AML-193 (cell line): ENCODE measurements at regions not wholly inside any gene's neighbourhood (a gene's known extent, or its start where the extent isn't known, plus 50 kb on each side); places are given as distances from the start of the nearest gene placed in this dataset.
A peak's percentile ranks its signal among the peaks of the same experiment; 100 is the strongest.
"Not testable (repeated sequence)": the region's sequence is repeated elsewhere in the genome, so short reads cannot be mapped to it uniquely, and the experiment has no call there.

ENCODE experiments used
- DNase-seq, 2 experiments: peaks; one replicate each; lab custom pipeline; 2025; lab: John Stamatoyannopoulos, UW

DNA sequence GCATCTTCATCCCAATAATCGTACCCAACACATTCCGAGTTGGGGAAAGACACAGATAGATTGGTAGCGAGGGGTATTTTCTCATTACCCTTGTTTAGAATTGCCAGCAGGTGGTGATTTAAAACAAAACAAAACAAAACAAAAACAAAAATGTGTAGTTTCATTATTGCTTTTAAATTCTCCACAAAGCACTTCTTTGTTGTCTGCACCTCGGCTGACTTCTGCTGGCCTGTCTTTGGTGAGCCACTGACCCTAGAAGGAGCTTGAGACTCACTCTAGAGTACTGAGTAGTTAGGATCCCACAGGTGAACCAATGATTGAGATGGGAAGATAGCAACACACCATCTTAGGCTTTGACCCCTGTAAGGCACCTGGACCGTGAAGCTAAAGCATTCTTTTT is 105.4 kb upstream of the BET1 start:
- DNase-seq: no peak

DNA sequence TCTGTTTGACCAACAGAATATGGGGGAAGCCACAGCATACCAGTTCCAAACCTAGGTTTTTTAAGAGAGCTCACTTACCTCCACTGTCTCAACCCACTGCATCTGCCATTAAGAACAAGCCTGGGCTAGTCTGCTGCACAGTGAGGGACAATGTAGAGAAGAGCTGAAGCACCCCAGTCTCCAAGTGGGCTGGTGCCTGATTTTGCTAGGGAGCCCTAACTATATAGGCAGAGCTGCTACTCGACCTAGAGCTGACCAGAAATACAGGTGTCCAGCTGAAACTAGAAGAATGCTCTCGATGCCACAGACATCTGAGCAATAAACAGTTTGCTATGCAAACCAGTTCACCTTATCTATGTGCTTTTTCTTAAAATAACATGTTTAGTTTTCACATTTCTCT is 106.9 kb upstream of the BET1 start:
- DNase-seq: no peak

DNA sequence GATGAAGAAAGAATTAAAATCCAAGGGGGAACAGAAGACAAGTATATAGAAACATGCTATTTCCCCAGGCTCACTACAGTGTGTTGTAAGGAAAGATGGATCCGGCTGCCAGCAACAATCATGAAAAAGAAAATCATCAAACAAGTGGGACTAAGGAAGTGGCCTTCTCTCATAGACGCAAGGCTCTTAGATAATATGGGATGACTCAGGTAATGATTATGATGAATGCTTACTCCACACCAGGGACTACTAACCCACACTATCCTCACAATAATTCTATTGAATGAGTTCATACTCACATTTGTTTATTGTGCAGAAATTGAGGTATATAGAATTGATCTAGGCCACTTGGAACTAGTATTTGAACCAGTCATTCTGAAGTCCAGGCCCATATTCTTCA is 111.2 kb upstream of the BET1 start:
- DNase-seq: no peak

DNA sequence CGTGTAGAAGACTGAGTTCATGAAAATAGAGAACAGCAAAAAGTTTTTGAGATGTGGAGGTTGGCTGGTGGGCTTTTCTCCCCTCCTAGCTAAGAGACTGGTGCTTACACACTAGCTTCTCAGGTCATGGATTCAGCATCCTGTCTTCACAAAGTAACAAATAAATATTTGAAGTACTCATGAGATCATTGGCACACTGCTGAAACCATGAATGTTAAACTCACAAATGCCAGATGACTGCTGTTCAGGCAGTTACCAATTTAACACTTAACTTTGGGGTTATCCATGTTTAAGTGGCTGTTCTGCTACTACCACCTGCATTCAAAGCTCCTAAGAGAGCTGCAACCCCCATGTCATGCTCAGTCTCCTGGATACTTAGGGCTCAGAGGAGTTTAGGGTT is 119.0 kb upstream of the BET1 start:
- no peak for DNase-seq

DNA sequence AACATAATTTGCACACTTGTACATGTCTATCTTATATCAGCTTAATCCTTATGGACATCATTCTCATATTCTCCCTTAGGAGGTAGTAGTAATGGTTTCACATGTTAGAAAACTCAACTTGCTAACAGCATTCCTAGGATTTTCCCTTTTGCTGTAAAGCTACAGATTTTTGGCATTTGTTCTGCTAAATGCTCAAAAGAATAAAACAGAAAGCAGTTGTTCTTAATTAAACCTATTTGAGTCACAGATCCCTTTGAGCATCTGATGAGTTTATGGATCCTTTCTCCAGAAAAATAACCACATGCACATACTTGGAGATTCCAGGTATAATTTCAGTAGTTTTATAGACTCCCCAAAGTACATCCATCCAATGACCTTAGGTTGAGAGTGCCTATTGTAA is 122.9 kb upstream of the BET1 start:
- DNase-seq: no peak

DNA sequence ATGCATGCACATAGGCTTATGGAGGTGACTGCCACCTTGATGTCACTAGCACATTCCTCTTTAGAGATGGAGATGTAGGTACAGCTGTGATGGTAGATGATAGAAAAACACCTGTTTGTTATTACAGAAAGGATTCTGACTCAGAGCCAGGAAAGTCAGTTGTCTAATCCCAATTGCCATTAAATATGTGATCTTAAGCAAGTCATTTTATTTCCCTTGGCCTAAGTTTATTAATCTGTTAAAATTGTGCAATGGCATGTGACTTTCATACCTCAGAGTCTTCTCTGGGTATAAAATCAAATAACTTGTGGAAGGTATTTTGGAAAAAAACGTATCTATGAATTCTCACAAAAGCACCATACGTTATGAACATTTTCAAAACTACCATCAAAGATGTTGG is 123.9 kb upstream of the BET1 start:
- DNase-seq: no peak

DNA sequence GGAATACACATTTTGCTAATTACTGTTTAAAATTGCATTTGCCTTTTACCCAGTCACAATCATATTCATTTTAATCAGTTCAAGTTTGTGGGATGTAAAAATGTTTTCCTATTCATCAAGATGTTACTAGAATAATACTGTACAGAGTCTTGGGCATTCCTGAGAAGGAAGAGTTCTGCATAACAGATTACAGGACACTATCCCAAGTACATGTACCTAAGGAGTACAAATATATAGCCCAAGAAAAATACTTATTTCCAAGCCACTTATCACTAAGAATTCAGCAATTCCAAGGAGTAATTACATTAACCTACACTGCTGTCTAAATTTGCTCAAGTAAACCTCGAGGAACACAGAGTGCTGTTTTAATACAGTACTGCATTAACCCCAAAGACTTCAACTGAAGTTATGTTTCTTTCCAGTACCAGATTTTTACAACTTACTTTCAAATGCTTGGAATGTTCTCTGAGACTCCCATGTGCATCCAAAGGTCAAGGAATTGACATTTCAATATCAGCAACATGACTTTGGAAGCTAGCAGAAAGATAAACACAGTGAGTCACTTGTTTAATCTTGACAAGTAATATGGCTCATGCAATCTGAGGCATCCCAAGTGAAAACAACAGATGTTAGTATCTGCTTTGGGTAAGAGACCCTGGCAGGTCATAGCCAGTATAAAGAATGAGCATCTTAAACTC is 125.4 kb upstream of the BET1 start:
- no peak for DNase-seq

DNA sequence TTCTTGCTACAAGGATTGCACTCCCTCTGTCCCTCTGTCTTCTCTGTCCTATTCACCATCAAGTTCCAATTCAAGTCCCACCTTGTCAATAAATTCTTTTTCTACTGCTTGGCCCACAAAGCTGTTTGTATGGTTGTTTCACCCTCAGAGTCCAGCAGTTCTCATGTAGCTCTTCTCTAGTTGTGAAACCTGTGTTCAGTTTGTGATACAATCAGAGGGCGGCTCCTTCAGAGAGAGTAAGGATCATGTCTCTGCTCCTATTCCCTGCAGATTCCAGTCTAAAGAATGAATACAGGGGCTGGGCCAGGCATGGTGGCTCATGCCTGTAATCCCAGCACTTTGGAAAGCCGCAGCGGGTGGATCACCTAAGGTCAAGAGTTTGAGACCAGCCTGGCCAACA is 126.6 kb upstream of the BET1 start:
- DNase-seq: no peak

DNA sequence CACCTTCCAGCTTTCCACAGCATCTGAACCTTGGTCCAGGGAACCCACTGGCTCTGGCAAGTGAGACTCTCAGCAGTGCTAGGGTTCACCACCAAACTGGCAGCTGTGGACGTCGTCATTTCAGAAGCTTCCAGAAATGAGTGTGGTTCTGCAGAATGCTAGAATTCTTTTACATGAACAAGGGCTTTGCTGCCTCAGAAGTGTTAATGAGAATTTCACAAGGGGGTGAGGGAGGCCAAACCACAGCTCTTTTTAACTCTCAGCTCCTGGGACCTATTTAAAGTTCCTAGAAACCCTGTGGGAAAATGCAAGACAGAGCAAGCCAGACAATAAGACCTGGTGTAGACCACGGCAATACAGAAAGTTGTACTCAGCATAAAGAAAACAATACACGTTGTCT is 129.3 kb upstream of the BET1 start:
- DNase-seq: no peak

DNA sequence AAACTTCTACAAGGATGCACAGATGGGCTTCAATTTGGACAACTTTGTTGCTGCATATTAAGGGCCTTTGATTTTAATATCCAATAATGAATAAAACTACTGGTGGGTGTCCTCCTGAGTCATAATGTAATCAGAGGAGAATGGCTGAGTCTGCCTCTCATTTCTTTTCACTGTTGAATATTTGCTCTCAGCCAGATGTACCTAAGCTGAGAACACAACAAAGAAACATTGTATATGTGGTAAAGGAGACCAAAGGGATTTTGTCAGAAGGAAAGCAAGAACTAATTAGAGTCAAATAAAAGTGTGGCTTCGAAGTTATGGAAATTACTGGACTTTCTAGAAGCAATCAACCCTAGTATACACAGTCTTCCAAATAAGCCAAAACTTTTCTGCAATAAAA is 131.0 kb upstream of the BET1 start:
- no peak for DNase-seq

DNA sequence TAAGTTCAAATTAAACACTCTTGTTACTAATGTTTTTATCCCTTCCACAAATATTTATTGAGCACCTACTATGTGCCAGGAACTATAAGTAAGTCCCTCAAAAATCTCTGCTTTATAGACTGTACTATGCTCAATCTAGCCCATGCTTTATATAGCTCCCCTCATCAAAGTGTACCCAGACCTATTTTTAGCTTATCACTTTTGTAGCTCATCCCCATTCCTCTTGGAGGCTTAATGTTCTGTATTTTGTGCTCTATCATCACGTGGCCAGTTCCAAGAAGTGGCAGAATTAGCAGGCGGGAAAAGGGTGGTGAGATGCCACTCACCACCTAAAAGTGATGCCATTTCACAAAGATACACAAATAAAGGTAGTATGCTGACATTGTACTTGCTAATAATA is 138.1 kb upstream of the BET1 start:
- DNase-seq: no peak

DNA sequence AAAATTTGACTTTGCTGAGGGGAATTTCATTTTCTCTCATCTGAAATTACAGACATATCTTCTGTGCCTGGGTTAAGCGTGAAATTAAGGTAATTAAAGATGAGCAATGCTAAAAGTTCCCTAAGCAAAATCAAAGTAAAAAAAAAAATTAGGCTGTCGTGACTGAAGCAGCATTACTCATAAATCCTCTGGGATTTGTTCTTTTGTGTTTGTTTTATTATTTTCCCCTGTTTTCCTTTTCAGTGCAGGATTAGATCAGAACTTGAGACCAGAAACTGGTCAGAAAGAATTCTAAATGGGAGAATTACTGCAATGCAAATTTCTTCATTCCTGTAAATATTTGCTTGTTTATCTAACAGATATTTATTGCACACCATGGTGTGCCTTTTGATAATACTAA is 141.4 kb upstream of the BET1 start:
- no peak for DNase-seq

DNA sequence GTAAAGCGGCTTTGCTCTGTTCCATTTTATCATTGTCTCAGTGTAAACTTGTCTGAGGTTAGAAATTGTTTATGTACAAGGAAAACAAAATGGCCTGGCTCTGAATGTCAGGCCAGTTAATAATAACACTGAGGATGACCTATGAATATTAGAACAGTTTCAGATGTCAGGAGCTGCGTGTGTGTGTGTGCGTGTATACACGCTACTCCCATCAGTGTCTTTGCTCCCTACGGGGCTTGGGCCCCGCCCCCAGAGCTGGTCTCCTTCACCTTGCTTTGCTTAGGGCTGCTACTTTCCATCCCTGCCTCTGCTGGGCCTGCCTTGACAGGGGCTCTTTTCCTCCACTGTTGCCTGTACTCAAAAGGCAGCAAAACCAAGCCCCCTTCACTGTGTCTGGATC is 142.3 kb upstream of the BET1 start:
- DNase-seq: no peak

DNA sequence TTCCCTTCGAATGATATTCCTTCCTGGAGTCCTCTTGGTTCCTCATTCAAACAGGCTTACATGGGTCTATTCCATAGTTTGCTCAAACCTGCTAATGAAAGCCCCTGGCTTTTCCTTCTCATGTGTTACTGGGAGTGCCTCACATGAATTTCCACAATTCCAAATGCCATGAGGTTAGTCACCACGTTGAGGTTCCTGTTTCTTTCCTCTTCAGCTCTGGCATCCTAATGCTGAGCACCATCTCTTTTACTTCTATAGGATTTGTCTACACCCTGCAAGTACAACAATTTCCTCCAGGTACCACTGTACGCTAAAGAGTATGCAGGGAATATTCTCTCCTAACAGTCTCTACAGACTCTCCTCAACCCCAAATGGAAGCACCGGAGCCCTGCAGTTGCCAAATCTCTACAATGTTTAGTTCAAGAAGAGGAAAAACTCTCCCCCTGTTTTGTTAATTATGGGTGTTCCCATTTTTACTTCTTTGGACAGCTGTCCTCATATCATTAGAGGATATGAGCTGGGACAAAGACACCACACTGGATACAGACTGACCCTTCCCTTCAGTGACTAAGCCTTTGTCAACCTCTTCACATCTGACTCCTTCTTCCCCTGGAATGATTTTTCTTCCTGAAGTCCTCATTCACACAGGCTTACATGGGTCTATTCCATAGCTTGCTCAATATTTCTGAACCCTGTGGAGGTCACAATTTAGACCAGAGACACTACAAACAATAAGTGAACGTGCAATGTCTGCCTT is 145.8 kb upstream of the BET1 start:
- no peak for DNase-seq

DNA sequence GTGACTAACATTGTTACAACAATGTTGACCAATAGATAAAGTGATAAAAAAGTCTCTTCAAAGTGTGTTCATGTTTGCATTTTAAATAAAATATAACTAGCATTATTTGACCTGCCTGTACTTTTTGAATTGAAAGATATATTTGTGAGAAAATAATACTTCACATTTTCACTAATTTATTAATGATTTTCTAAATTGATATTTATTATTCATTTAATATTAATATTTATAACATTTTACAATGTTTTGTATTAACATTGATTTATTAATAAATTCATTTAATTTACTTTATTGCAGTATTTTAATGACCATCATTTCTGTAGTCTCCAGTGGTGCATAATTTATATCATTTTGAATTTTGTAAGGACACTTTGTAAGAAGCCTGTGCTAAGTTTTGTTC is 150.0 kb upstream of the BET1 start:
- DNase-seq: no peak

DNA sequence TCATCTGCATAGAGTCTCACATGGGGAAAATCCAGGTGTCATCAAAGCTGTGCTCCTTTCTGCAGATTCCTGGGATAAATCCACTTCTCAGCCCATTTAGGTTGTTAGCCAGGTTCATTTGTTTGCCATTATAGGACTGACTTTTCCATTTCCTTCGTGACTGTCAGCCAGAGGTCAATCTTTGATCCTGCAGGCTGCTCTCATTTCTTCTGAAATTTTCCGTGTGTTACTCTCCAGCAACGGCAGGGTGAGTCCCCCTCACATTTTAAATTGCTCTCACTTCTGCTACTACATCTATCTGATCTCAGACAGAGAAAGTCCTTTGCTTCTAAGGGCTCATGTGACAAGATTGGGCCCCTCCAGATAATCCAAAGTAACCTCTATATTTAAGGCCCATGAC is 150.7 kb upstream of the BET1 start:
- DNase-seq: no peak

DNA sequence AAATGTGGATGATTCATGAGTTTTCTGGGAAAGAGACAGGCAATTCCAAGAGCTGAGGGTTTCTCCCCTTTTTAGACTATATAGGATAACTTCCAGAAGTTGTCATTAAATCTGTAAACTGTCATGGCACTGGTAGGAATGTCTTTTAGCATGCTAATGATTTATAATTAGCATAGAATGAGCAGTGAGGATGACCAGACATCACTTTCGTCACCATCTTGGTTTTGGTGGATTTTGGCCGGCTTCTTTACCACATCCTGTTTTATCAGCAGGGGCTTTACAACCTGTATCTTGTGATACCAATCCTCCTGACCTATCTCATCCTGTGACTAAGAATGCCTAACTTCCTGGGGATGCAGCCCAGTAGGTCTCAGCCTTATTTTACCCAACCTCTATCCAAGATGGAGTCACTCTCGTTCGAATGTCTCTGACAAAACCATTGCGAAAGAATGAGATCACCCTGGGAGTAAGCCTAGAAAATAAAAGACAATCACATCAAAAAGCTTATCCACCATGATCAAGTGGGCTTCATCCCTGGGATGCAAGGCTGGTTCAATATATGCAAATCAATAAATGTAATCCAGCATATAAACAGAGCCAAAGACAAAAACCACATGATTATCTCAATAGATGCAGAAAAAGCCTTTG is 153.6 kb upstream of the BET1 start:
- not testable (repeated sequence) for DNase-seq

DNA sequence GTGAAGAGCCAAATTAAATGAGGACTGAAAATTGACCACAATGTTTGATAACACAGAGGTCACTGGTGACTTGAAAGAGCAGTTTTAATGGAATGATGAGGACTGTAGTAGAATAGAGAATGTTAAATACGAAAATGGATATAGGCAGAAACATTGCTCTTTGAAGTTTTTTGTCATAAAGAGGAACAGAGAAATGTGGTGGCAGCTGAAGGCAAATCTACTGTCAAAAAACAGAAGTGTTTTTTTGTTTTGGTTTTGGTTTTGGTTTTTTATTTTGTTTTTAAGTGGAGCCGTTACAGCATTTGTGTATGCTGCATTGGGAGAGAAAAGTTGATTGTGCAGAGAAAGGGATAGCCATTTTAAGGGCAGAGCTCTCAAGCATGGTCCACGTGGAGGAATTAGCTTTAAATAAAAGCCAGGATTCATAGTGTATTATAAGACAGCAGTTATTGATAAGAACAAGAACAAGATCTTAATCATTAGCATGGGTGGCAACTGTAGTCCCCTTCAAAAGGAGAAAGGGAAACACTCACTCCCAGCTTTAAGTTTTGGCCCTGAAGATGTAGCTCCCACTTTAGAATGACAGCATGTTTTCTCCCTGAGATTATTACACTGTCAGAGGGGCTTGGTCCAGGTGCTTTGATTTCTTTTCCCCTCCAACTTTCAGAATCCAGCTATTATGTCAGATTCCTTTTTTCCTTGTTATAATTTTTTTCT is 156.7 kb upstream of the BET1 start:
- peak; percentile 6 to 9 for DNase-seq

DNA sequence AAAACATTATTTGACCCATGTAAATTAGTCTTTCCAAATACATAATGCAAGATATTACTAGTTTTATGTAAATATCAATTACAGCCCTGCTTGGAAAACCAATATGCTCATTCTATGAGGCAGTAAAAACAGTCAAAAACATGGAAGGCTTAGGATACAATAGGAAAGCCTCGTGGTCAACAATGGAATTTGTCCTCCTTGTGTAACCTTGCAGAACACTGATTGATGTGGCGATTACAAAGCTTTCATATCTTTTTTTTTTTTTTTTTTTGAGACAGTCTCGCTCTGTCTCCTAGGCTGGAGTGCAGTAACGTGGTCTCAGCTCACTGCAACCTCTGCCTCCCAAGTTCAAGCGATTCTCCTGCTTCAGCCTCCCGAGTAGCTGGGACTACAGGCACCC is 157.3 kb upstream of the BET1 start:
- DNase-seq: no peak

DNA sequence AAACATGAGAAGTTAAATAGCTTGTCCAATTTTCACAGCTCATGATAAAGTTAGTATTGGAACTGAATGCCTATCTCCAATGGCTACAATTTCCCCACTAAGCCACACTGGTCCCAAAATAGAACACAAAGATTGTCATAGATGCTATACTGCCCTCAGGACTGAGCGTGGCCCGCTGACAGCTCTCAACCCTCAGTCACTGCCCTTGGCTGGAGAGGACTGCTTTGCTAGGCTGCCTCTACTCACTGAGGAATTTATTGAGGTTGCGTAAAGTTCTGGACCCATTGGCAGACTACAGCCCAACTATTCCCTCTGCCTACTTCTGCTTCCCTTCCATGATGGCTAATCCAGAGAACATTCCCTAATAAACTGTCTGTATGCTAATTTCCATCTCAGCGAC is 165.5 kb upstream of the BET1 start:
- DNase-seq: no peak

DNA sequence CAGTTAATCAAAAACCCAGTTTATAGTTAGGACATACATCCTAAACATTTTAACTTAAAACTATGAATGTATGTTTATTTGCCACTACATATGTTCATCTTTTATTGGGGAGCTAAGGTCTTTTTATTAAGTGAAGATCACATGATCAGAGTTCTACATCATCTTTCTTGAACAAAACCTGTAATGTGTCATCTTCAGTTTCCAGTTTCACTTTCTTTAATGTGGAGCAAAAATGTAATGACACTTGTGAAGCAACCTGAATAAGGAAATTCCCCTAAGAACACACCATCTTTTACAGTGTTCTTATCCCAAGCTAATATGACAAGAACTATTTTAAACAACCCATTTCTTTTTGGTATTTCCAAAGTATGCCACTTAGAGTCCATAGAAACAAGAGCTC is 166.7 kb upstream of the BET1 start:
- DNase-seq: no peak

DNA sequence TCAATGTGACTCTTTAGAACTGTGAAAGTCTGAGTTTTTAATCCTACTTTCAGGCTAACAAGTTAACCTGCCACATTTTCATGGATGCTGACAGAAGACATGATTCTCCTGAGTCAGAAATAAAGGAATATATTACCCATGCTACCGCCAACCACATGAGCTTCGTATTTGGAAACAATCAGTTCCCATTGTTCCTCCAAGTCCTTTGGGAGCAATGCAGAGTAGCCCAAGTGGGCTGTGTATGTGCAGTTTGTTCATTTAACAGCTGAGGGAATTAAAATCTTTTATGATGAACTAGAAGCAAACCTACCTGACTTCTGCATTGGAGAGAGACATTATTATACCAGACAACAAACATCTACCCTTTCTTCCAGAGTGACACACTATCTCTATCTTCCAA is 169.3 kb upstream of the BET1 start:
- no peak for DNase-seq

DNA sequence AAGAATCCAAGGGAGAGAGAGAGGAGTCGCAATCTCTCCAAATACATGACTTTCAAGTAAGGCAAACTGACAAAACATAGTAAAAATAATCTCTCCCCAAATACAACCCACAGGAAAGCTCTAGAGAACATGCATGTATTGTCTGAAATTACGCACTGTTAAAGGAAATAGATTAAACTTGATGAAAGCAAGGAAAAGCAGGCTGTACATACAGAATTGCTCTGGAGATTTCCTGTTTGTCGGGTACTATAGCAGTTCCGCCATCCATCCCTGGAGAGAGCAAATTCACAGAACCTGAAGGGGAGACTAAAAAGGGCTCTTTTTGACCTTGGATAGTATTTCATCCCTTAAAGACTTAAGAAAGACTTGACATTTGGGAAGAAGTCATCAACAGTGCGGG is 170.2 kb upstream of the BET1 start:
- no peak for DNase-seq
